ENCODE measurements at regions not wholly inside any gene's neighbourhood (a gene's known extent, or its start where the extent isn't known, plus 50 kb on each side); places are given as distances from the start of the nearest gene placed in this dataset.

DNA sequence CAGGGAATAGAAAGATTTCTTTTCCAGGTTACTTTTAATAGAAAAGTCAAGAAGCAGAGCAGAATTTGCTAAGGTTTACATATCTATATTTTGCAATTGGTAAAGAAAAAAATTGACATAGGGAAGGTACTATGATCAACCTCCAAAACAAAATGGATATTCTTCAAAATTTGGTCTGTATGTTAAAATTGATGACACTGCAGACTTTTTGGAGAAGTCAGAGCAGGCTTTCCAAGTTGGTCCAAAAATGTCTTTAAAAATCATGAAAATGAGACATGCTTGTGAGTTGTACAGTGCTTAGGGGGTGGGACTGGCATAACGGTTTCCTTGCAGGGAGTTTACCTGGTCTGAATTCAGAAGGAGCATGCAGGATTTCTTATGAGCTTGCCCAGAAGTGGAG is 77.0 kb downstream of the TFPI2 start:
- H3K4me2 ChIP-seq (ENCODE audit: low read depth, low read length) = no peak overlapping the region
- H3K9me3 ChIP-seq (ENCODE audit: control insufficient read depth, insufficient read depth, low read length) = no peaks in the 10 kb centered on the region
- no TSS peak for BruUV-seq (replicated peaks)
- H2AFZ ChIP-seq (replicated peaks; ENCODE audit: low read length, poor library complexity) = no peak overlapping the region
- H2AK9ac ChIP-seq (replicated peaks; ENCODE audit: low read depth, low read length, poor library complexity) = no peak overlapping the region
- no peak for DNase-seq
- no peak overlapping the region for H3K56ac ChIP-seq (ENCODE audit: extremely low read depth, insufficient read depth, low read length)
- ChIA-PET POLR2A (ENCODE audit: unreplicated experiment) (no interaction called here), CTCF (no interaction called here)
- WGBS, 2 experiments (ENCODE audit: extremely low coverage in 2 of 2, insufficient read length in 1 of 2) = no CpG with 5 or more reads among the region's 1 CpG
- no peaks in the 10 kb centered on the region for H3K9me1 ChIP-seq (ENCODE audit: insufficient read depth, low read length)
- intact Hi-C loops (cut with micrococcal nuclease) (no loop called here), dilution Hi-C loops (cut with HindIII; ENCODE audit: low sequenced_read_pairs, unreplicated experiment) (no loop called here), in situ Hi-C loops (cut with MboI; ENCODE audit: low sequenced_read_pairs) (no loop called here)
- ATAC-seq (ENCODE audit: low read depth) = no peak
- no peak overlapping the region for H4K91ac ChIP-seq (ENCODE audit: insufficient read depth, low read depth, low read length)
- no peak overlapping the region for H3K18ac ChIP-seq (ENCODE audit: low read depth, low read length)
- no peak overlapping the region for H3K9ac ChIP-seq (ENCODE audit: low read depth, low read length)
- no peak overlapping the region for H3K4me3 ChIP-seq (ENCODE audit: insufficient read depth, low read depth, low read length)
- H2BK5ac ChIP-seq (ENCODE audit: low read depth, low read length, poor library complexity, severe bottlenecking) = no peak overlapping the region
- no peak overlapping the region for H2BK120ac ChIP-seq (ENCODE audit: low read depth, low read length)
- H3K36me3 ChIP-seq (ENCODE audit: control insufficient read depth, insufficient read depth, low read length) = no peaks in the 10 kb centered on the region
- no peak overlapping the region for H3K27ac ChIP-seq (ENCODE audit: insufficient read depth, low read length)
- no peak overlapping the region for H3K14ac ChIP-seq (replicated peaks; ENCODE audit: low read depth, low read length)
- no peaks in the 10 kb centered on the region for H3K79me1 ChIP-seq (ENCODE audit: low read depth in 1 of 2, low read length in 2 of 2)
- no peak overlapping the region for H4K5ac ChIP-seq (ENCODE audit: low read depth, low read length)
- no peak overlapping the region for H2AK5ac ChIP-seq (ENCODE audit: low read depth, low read length)
- H3K4ac ChIP-seq (ENCODE audit: low read depth, low read length) = no peak overlapping the region
- H2BK20ac ChIP-seq (ENCODE audit: low read depth, low read length) = no peak overlapping the region
- no peaks in the 10 kb centered on the region for H4K20me1 ChIP-seq (ENCODE audit: insufficient read depth, low read length)
- peaks cover 7% of the 10 kb centered on the region for H3K27me3 ChIP-seq (ENCODE audit: control insufficient read depth, insufficient read depth, low read length)
- H3K4me1 ChIP-seq (ENCODE audit: control insufficient read depth, insufficient read depth, low read length) = no peaks in the 10 kb centered on the region
- no peak overlapping the region for H3K23ac ChIP-seq (ENCODE audit: low read depth, low read length)
- no peak overlapping the region for H4K8ac ChIP-seq (ENCODE audit: low read depth in 2 of 2, low read length in 2 of 2)
- no peak overlapping the region for H2BK15ac ChIP-seq (ENCODE audit: low read depth, low read length)
- TF ChIP-seq, protein P1, sequence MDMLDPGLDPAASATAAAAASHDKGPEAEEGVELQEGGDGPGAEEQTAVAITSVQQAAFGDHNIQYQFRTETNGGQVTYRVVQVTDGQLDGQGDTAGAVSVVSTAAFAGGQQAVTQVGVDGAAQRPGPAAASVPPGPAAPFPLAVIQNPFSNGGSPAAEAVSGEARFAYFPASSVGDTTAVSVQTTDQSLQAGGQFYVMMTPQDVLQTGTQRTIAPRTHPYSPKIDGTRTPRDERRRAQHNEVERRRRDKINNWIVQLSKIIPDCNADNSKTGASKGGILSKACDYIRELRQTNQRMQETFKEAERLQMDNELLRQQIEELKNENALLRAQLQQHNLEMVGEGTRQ (IDR thresholded peaks at IDR 0.05; ENCODE audit: low read depth, low read length) = no peak
- TF ChIP-seq POLR2A (IDR thresholded peaks at IDR 0.05; ENCODE audit: low read depth, low read length) = no peak
- TF ChIP-seq RFX5 (IDR thresholded peaks at IDR 0.05; ENCODE audit: low read depth, low read length) = no peak
- no peak for TF ChIP-seq CEBPB (IDR thresholded peaks at IDR 0.05; ENCODE audit: low read depth, low read length)
- TF ChIP-seq MAFK (IDR thresholded peaks at IDR 0.05; ENCODE audit: low read depth, low read length) = peak; percentile 75

Measured in IMR-90 (cell line).